ENCODE measurements at regions not wholly inside any gene's neighbourhood (a gene's known extent, or its start where the extent isn't known, plus 50 kb on each side); places are given as distances from the start of the nearest gene placed in this dataset.
"Not testable (repeated sequence)": the region's sequence is repeated elsewhere in the genome, so short reads cannot be mapped to it uniquely, and the experiment has no call there.

- no peak overlapping the region for H3K4me3 Mint-ChIP-seq
- H3K27ac Mint-ChIP-seq = no peak overlapping the region
- no peaks in the 10 kb centered on the region for H3K27me3 Mint-ChIP-seq
- H3K36me3 Mint-ChIP-seq = no peaks in the 10 kb centered on the region
- H3K4me1 Mint-ChIP-seq = no peaks in the 10 kb centered on the region
- no peaks in the 10 kb centered on the region for H3K9me3 Mint-ChIP-seq
These were observed 384.1 kb upstream of the SLC35B3 start for GRCh38 chr6:8819446-8819845.

- Mint-ChIP-seq H3K9me3 (no peaks in the 10 kb centered on the region), H3K27ac (no peak overlapping the region), H3K36me3 (no peaks in the 10 kb centered on the region), H3K27me3 (no peaks in the 10 kb centered on the region), H3K4me1 (no peaks in the 10 kb centered on the region), H3K4me3 (no peak overlapping the region)
These were observed 379.2 kb upstream of the SLC35B3 start for GRCh38 chr6:8814440-8815000.

- Mint-ChIP-seq H3K4me3 (no peak overlapping the region), H3K27me3 (no peaks in the 10 kb centered on the region), H3K4me1 (no peaks in the 10 kb centered on the region), H3K36me3 (no peaks in the 10 kb centered on the region), H3K9me3 (peaks cover 0 to 3% (median 0%) of the 10 kb centered on the region in 3 donors), H3K27ac (no peak overlapping the region)
These were observed 375.0 kb upstream of the SLC35B3 start for GRCh38 chr6:8810325-8810724.

- Mint-ChIP-seq H3K27ac (no peak overlapping the region), H3K9me3 (peaks cover 0 to 3% (median 0%) of the 10 kb centered on the region in 3 donors), H3K36me3 (no peaks in the 10 kb centered on the region), H3K4me1 (no peaks in the 10 kb centered on the region), H3K27me3 (no peaks in the 10 kb centered on the region), H3K4me3 (no peak overlapping the region)
These were observed 374.3 kb upstream of the SLC35B3 start for GRCh38 chr6:8809662-8810061.

GRCh38 chr6:8803181-8803760 is 367.9 kb upstream of the SLC35B3 start:
- Mint-ChIP-seq H3K4me1 (no peaks in the 10 kb centered on the region), H3K27ac (no peak overlapping the region), H3K9me3 (peaks cover 0 to 8% (median 3%) of the 10 kb centered on the region in 3 donors), H3K27me3 (no peaks in the 10 kb centered on the region), H3K36me3 (no peaks in the 10 kb centered on the region), H3K4me3 (no peak overlapping the region)

- H3K9me3 Mint-ChIP-seq, H3K36me3 Mint-ChIP-seq, H3K4me1 Mint-ChIP-seq, H3K4me3 Mint-ChIP-seq, H3K27ac Mint-ChIP-seq, H3K27me3 Mint-ChIP-seq: not testable (repeated sequence)
These were observed 367.1 kb upstream of the SLC35B3 start for GRCh38 chr6:8802397-8802796.

GRCh38 chr6:8794420-8794819 is 359.1 kb upstream of the SLC35B3 start:
- no peaks in the 10 kb centered on the region for H3K4me1 Mint-ChIP-seq

GRCh38 chr6:8789878-8790277 is 354.5 kb upstream of the SLC35B3 start:
- Mint-ChIP-seq H3K4me3 (no peak overlapping the region), H3K4me1 (peaks cover 0 to 6% (median 0%) of the 10 kb centered on the region in 3 donors), H3K27me3 (peaks cover 6% of the 10 kb centered on the region), H3K27ac (no peak overlapping the region), H3K9me3 (peaks cover 2 to 3% (median 2%) of the 10 kb centered on the region in 3 donors), H3K36me3 (peaks cover 2% of the 10 kb centered on the region)

More at GRCh38 chr6:8794420-8794819, 359.1 kb upstream of the SLC35B3 start:
- peaks cover 0 to 3% (median 2%) of the 10 kb centered on the region in 3 donors for H3K9me3 Mint-ChIP-seq
- H3K4me3 Mint-ChIP-seq = no peak overlapping the region
- peaks cover 1% of the 10 kb centered on the region for H3K27me3 Mint-ChIP-seq
- no peaks in the 10 kb centered on the region for H3K36me3 Mint-ChIP-seq
- H3K27ac Mint-ChIP-seq = no peak overlapping the region

GRCh38 chr6:8785223-8785622 is 349.9 kb upstream of the SLC35B3 start:
- H3K4me3 Mint-ChIP-seq = no peak overlapping the region
- H3K27me3 Mint-ChIP-seq = peaks cover 4% of the 10 kb centered on the region
- peaks cover 7 to 15% (median 8%) of the 10 kb centered on the region in 3 donors for H3K9me3 Mint-ChIP-seq
- H3K36me3 Mint-ChIP-seq = peaks cover 4% of the 10 kb centered on the region
- no peak overlapping the region for H3K27ac Mint-ChIP-seq
- peaks cover 0 to 12% (median 0%) of the 10 kb centered on the region in 3 donors for H3K4me1 Mint-ChIP-seq

- H3K9me3 Mint-ChIP-seq = peaks cover 8 to 18% (median 10%) of the 10 kb centered on the region in 3 donors
- H3K36me3 Mint-ChIP-seq = peaks cover 4% of the 10 kb centered on the region
- no peak overlapping the region for H3K27ac Mint-ChIP-seq
- peaks cover 0 to 6% (median 0%) of the 10 kb centered on the region in 3 donors for H3K4me1 Mint-ChIP-seq
- peaks cover 1% of the 10 kb centered on the region for H3K27me3 Mint-ChIP-seq
- H3K4me3 Mint-ChIP-seq = no peak overlapping the region
These were observed 347.8 kb upstream of the SLC35B3 start for GRCh38 chr6:8783191-8783590.

- Mint-ChIP-seq H3K36me3 (peaks cover 3% of the 10 kb centered on the region), H3K27me3 (peaks cover 1% of the 10 kb centered on the region), H3K4me1 (peaks cover 0 to 6% (median 0%) of the 10 kb centered on the region in 3 donors), H3K27ac (peak overlapping the region in 1 of 3 donors; percentile 28), H3K9me3 (peaks cover 8 to 20% (median 8%) of the 10 kb centered on the region in 3 donors), H3K4me3 (peak overlapping the region in 2 of 4 donors; percentile 39 to 60)
These were observed 345.3 kb upstream of the SLC35B3 start for GRCh38 chr6:8780653-8781052.

GRCh38 chr6:8764733-8765132 is 329.4 kb upstream of the SLC35B3 start:
- H3K36me3 Mint-ChIP-seq = no peaks in the 10 kb centered on the region
- H3K4me1 Mint-ChIP-seq = no peaks in the 10 kb centered on the region
- H3K27ac Mint-ChIP-seq = no peak overlapping the region
- H3K9me3 Mint-ChIP-seq = peaks cover 0 to 4% (median 0%) of the 10 kb centered on the region in 3 donors
- H3K4me3 Mint-ChIP-seq = no peak overlapping the region
- no peaks in the 10 kb centered on the region for H3K27me3 Mint-ChIP-seq

GRCh38 chr6:8760951-8761350 is 325.6 kb upstream of the SLC35B3 start:
- Mint-ChIP-seq H3K27me3 (peaks cover 1% of the 10 kb centered on the region), H3K9me3 (peaks cover 0 to 8% (median 0%) of the 10 kb centered on the region in 3 donors), H3K4me3 (no peak overlapping the region), H3K27ac (no peak overlapping the region), H3K4me1 (no peaks in the 10 kb centered on the region), H3K36me3 (peaks cover 2% of the 10 kb centered on the region)

GRCh38 chr6:8758412-8758811 is 323.1 kb upstream of the SLC35B3 start:
- Mint-ChIP-seq H3K4me1 (no peaks in the 10 kb centered on the region), H3K9me3 (peaks cover 0 to 4% (median 0%) of the 10 kb centered on the region in 3 donors), H3K4me3 (no peak overlapping the region), H3K27me3 (peaks cover 1% of the 10 kb centered on the region), H3K27ac (no peak overlapping the region), H3K36me3 (peaks cover 2% of the 10 kb centered on the region)

GRCh38 chr6:8750627-8751026 is 315.3 kb upstream of the SLC35B3 start:
- no peaks in the 10 kb centered on the region for H3K36me3 Mint-ChIP-seq
- peaks cover 0 to 2% (median 2%) of the 10 kb centered on the region in 3 donors for H3K9me3 Mint-ChIP-seq
- H3K4me3 Mint-ChIP-seq = no peak overlapping the region
- H3K27ac Mint-ChIP-seq = no peak overlapping the region
- H3K4me1 Mint-ChIP-seq = no peaks in the 10 kb centered on the region
- H3K27me3 Mint-ChIP-seq = no peaks in the 10 kb centered on the region

- no peaks in the 10 kb centered on the region for H3K36me3 Mint-ChIP-seq
- H3K9me3 Mint-ChIP-seq = peaks cover 0 to 3% (median 2%) of the 10 kb centered on the region in 3 donors
- H3K4me3 Mint-ChIP-seq = no peak overlapping the region
- no peaks in the 10 kb centered on the region for H3K4me1 Mint-ChIP-seq
- no peak overlapping the region for H3K27ac Mint-ChIP-seq
- no peaks in the 10 kb centered on the region for H3K27me3 Mint-ChIP-seq
These were observed 314.1 kb upstream of the SLC35B3 start for GRCh38 chr6:8749465-8749864.
